Thymus (tissue), 11 donors: ENCODE measurements at regions not wholly inside any gene's neighbourhood (a gene's known extent, or its start where the extent isn't known, plus 50 kb on each side); places are given as distances from the start of the nearest gene placed in this dataset.

ENCODE experiments used
- DNase-seq, 9 donors: peaks; one replicate each; pipeline ENCODE4 v3.0.0-alpha.2; 2013; ENCODE audit warnings: low spot score in 9 of 9, low read depth in 6 of 9, missing footprints in 1 of 9
- H3K27ac ChIP-seq, 2 donors: one replicate each; pipeline ENCODE4 v1.5.1; 2013; ENCODE audit warnings: control low read depth in 1 of 2, low read depth in 1 of 2, low read length in 1 of 2, mild to moderate bottlenecking in 1 of 2, moderate library complexity in 1 of 2
- H3K27me3 ChIP-seq, 2 donors: one replicate each; pipeline ENCODE4 v1.5.1; 2013; ENCODE audit warnings: low read length in 1 of 2; ENCODE audit not compliant: control insufficient read depth in 2 of 2, insufficient read depth in 1 of 2
- H3K36me3 ChIP-seq, 2 donors: one replicate each; pipeline ENCODE4 v1.5.1; 2013; ENCODE audit warnings: low read length in 1 of 2, mild to moderate bottlenecking in 1 of 2, moderate library complexity in 1 of 2; ENCODE audit not compliant: control insufficient read depth in 2 of 2, insufficient read depth in 2 of 2
- H3K4me1 ChIP-seq, 2 donors: one replicate each; pipeline ENCODE4 v1.5.1; 2013; ENCODE audit warnings: low read length in 2 of 2; ENCODE audit not compliant: control insufficient read depth in 2 of 2, insufficient read depth in 2 of 2
- H3K4me3 ChIP-seq, 2 donors: one replicate each; pipeline ENCODE4 v1.5.1; 2013; ENCODE audit warnings: low read length in 2 of 2, control low read depth in 1 of 2, mild to moderate bottlenecking in 1 of 2
- H3K9me3 ChIP-seq, 2 donors: one replicate each; pipeline ENCODE4 v1.5.1; 2013; ENCODE audit warnings: low read length in 1 of 2, mild to moderate bottlenecking in 1 of 2; ENCODE audit not compliant: control insufficient read depth in 2 of 2, insufficient read depth in 1 of 2
- WGBS: extraction: QIAGEN DNeasy Blood & Tissue Kit; methylation state at CpG from one replicate; pipeline ENCODE4 v1.1.7; 2013; 5-methylcytosine and 5-hydroxymethylcytosine counted together
- donor health status: healthy.

- no peak overlapping the region for H3K4me3 ChIP-seq
- DNase-seq, result no peak
- WGBS, result 65% methylated on average over 1 of the region's 1 CpG
- H3K9me3 ChIP-seq, result no peaks in the 10 kb centered on the region
- no peaks in the 10 kb centered on the region for H3K36me3 ChIP-seq
- no peak overlapping the region for H3K27ac ChIP-seq
- H3K4me1 ChIP-seq, result no peaks in the 10 kb centered on the region
- no peaks in the 10 kb centered on the region for H3K27me3 ChIP-seq
These were observed 303.7 kb upstream of the USP15 start for GRCh38 chr12:61956545-61956944.

GRCh38 chr12:61974461-61974860 is 285.7 kb upstream of the USP15 start:
- WGBS, result 99% methylated on average over 1 of the region's 1 CpG
- no peaks in the 10 kb centered on the region for H3K36me3 ChIP-seq
- H3K27ac ChIP-seq, result no peak overlapping the region
- DNase-seq, result no peak
- H3K9me3 ChIP-seq, result no peaks in the 10 kb centered on the region
- H3K27me3 ChIP-seq, result no peaks in the 10 kb centered on the region
- H3K4me1 ChIP-seq, result no peaks in the 10 kb centered on the region
- no peak overlapping the region for H3K4me3 ChIP-seq

- Histone ChIP-seq H3K36me3 (no peaks in the 10 kb centered on the region), H3K4me1 (no peaks in the 10 kb centered on the region), H3K9me3 (no peaks in the 10 kb centered on the region), H3K27ac (no peak overlapping the region), H3K4me3 (no peak overlapping the region), H3K27me3 (no peaks in the 10 kb centered on the region)
- 89% methylated on average over 2 of the region's 2 CpGs for WGBS
- no peak for DNase-seq
These were observed 274.4 kb upstream of the USP15 start for GRCh38 chr12:61985830-61986229.

GRCh38 chr12:61987173-61987572 is 273.0 kb upstream of the USP15 start:
- Histone ChIP-seq H3K36me3 (no peaks in the 10 kb centered on the region), H3K9me3 (no peaks in the 10 kb centered on the region)
- WGBS, result 98% methylated on average over 2 of the region's 2 CpGs

GRCh38 chr12:61991661-61992060 is 268.5 kb upstream of the USP15 start:
- Histone ChIP-seq H3K9me3 (no peaks in the 10 kb centered on the region), H3K4me3 (no peak overlapping the region), H3K4me1 (no peaks in the 10 kb centered on the region), H3K27me3 (no peaks in the 10 kb centered on the region), H3K36me3 (no peaks in the 10 kb centered on the region), H3K27ac (no peak overlapping the region)
- WGBS, result 23% methylated on average over 3 of the region's 3 CpGs
- DNase-seq, result no peak

More at GRCh38 chr12:61987173-61987572, 273.0 kb upstream of the USP15 start:
- no peaks in the 10 kb centered on the region for H3K27me3 ChIP-seq
- no peak overlapping the region for H3K4me3 ChIP-seq
- no peak overlapping the region for H3K27ac ChIP-seq
- no peaks in the 10 kb centered on the region for H3K4me1 ChIP-seq
- DNase-seq, result no peak

GRCh38 chr12:61993734-61994345 is 266.4 kb upstream of the USP15 start:
- Histone ChIP-seq H3K4me1 (no peaks in the 10 kb centered on the region), H3K9me3 (no peaks in the 10 kb centered on the region), H3K27me3 (no peaks in the 10 kb centered on the region), H3K4me3 (no peak overlapping the region), H3K27ac (no peak overlapping the region), H3K36me3 (no peaks in the 10 kb centered on the region)
- peak in 2 of 9 donors; percentile 3 to 22 for DNase-seq
- WGBS, result 62% methylated on average over 2 of the region's 2 CpGs

- 94% methylated on average over 1 of the region's 1 CpG for WGBS
- no peak for DNase-seq
- no peak overlapping the region for H3K4me3 ChIP-seq
- no peaks in the 10 kb centered on the region for H3K27me3 ChIP-seq
- H3K4me1 ChIP-seq, result no peaks in the 10 kb centered on the region
- no peak overlapping the region for H3K27ac ChIP-seq
- no peaks in the 10 kb centered on the region for H3K36me3 ChIP-seq
- no peaks in the 10 kb centered on the region for H3K9me3 ChIP-seq
These were observed 263.5 kb upstream of the USP15 start for GRCh38 chr12:61996717-61997116.

- Histone ChIP-seq H3K27me3 (no peaks in the 10 kb centered on the region), H3K4me1 (no peaks in the 10 kb centered on the region), H3K9me3 (no peaks in the 10 kb centered on the region), H3K36me3 (no peaks in the 10 kb centered on the region), H3K4me3 (no peak overlapping the region), H3K27ac (no peak overlapping the region)
- DNase-seq, result no peak
- 18% methylated on average over 2 of the region's 2 CpGs for WGBS
These were observed 261.4 kb upstream of the USP15 start for GRCh38 chr12:61998791-61999190.

GRCh38 chr12:61999311-61999710 is 260.9 kb upstream of the USP15 start:
- WGBS, result 73% methylated on average over 4 of the region's 4 CpGs
- no peak for DNase-seq
- H3K27me3 ChIP-seq, result no peaks in the 10 kb centered on the region
- H3K36me3 ChIP-seq, result no peaks in the 10 kb centered on the region
- no peak overlapping the region for H3K27ac ChIP-seq
- no peaks in the 10 kb centered on the region for H3K4me1 ChIP-seq
- no peaks in the 10 kb centered on the region for H3K9me3 ChIP-seq
- no peak overlapping the region for H3K4me3 ChIP-seq

GRCh38 chr12:62001424-62001823 is 258.8 kb upstream of the USP15 start:
- 98% methylated on average over 6 of the region's 6 CpGs for WGBS
- no peak for DNase-seq

More at GRCh38 chr12:62001424-62001823, 258.8 kb upstream of the USP15 start:
- Histone ChIP-seq H3K4me1 (no peaks in the 10 kb centered on the region), H3K27me3 (no peaks in the 10 kb centered on the region), H3K9me3 (no peaks in the 10 kb centered on the region), H3K4me3 (no peak overlapping the region), H3K27ac (no peak overlapping the region), H3K36me3 (no peaks in the 10 kb centered on the region)
